ENCODE measurements at regions not wholly inside any gene's neighbourhood (a gene's known extent, or its start where the extent isn't known, plus 50 kb on each side); places are given as distances from the start of the nearest gene placed in this dataset.

DNA sequence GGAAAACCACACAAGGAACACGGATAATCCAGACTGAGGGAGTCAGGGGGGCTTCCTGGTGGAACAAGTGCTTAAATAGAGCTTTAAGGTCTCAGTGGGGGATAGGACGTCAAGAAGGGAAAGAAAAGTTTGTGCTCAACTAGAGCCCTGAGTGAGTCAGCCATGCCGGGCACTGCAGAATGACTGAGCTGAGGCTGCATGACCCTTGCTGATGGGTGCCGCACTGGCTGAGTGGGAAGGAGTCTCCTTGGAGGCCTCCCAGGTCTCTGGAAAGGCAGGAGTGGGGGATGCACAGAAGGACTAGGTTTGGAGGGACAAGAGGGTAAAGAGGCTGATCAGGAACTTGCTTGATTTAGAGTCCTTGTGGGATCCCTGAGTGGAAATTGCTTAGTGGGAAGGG is 150.3 kb downstream of the RPLP1 start:
- TF ChIP-seq EP300 (IDR thresholded peaks at IDR 0.05; ENCODE audit: low read depth) (no peak), CTCF (IDR thresholded peaks at IDR 0.05) (no peak)
